GM19468 (cell line): ENCODE measurements at regions not wholly inside any gene's neighbourhood (a gene's known extent, or its start where the extent isn't known, plus 50 kb on each side); places are given as distances from the start of the nearest gene placed in this dataset.
"Not testable (repeated sequence)": the region's sequence is repeated elsewhere in the genome, so short reads cannot be mapped to it uniquely, and the experiment has no call there.

Experiments
- ATAC-seq: cut with Tn5 transposase; IDR thresholded peaks from one replicate; pipeline ENCODE4 v1.9.1; 2021; ENCODE audit warnings: mild to moderate bottlenecking, moderate library complexity, moderate number of reproducible peaks; ENCODE audit not compliant: unreplicated experiment; ENCODE audit errors: extremely low read depth

- ATAC-seq, result not testable (repeated sequence)
Measured at GRCh38 chr2:89855752-89856151, 1164.3 kb downstream of the RPIA start.

DNA sequence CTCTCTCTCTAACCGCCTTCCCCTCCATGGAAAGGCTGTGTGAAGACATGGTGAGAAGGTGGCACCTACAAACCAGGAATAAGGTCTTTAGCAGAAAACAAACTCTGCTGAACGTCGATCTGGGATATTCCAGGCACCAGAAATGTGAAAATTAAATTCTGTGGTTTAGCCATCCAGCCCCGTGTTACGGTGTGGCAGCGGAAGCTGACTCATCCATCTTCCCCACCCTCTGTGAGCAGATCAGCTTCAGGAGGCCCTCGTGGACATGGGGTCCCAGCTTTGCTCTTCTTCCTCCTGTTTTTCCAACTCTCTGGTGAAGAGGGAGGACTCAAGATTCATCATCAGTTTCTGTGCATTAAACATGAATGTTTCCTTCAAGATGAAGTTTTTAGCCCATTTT is 1164.8 kb downstream of the RPIA start:
- ATAC-seq, result not testable (repeated sequence)

DNA sequence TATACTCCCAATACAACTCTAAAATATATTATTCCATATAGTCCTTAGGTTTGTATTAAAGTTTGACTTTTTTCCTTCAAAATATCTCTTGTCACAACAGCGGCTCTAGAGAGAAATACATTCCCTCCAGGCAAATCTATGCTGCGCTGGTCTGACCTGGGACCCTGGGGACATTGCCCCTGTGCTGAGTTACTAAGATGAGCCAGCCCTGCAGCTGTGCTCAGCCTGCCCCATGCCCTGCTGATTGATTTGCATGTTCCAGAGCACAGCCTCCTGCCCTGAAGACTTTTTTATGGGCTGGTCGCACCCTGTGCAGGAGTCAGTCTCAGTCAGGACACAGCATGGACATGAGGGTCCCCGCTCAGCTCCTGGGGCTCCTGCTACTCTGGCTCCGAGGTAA is 1170.7 kb downstream of the RPIA start:
- ATAC-seq, result not testable (repeated sequence)

- ATAC-seq, result not testable (repeated sequence)
Measured at GRCh38 chr2:89863209-89863608, 1171.7 kb downstream of the RPIA start.

- not testable (repeated sequence) for ATAC-seq
Measured at GRCh38 chr2:89874810-89875595, 1183.5 kb downstream of the RPIA start.

DNA sequence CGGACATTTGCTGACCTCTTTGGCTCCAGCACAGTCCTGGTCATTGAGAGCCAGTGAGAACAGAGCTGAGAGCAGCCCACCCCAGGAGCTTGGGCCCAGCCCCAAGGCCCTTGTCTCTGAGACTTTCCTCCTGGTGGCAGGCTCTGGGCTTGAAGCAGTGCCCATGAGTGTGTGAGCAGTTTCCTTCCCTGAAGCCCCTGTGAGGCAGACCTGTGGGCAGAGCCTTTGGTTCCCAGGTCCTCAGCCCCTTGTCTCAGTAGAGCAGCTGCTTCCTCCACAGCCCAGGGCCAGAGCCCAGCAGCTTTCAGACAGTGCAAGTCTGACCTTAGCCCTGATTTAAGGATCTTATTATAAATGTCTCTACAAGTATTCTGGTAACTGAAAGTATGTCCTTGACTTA is 1185.0 kb downstream of the RPIA start:
- ATAC-seq, result not testable (repeated sequence)

DNA sequence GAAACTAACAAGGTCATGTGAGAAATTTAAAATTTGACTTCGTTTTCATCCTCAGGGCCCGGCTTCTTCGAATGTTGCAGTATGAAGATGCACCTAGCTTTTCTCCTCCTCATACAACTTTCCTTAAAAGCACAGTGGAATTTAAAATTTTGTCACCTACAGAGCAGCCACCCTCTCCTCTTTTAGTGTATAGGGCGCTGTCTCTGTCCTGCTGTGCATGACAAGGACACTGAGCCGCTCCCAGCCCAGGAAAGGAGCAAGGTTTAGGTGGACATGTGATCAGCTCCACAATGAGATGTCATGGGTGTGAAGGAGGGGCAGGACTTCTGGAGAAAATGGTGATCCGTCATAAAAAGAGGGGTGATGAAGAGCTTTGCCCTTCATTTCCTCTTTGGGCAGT is 1185.4 kb downstream of the RPIA start:
- not testable (repeated sequence) for ATAC-seq

- ATAC-seq, result not testable (repeated sequence)
Measured at GRCh38 chr2:89882880-89883279, 1191.4 kb downstream of the RPIA start.

DNA sequence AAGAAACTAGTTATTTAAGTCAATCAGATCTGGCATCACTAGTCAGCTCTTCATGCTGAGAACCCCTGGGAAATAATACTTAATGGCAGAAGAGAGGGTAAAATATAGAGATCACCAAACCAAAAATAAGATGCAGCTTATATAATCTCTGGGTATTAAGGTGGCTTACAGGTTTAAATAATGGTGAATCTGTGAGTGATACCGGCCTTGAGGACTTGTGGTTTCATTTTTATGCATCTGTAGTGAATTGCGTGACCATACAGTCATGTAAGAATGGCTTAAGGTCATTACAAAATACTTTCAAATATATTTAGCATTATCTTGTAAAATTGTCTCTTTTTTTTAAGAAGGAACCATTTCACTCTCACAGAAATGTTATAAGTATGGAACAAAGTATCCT is 1192.2 kb downstream of the RPIA start:
- ATAC-seq, result not testable (repeated sequence)

DNA sequence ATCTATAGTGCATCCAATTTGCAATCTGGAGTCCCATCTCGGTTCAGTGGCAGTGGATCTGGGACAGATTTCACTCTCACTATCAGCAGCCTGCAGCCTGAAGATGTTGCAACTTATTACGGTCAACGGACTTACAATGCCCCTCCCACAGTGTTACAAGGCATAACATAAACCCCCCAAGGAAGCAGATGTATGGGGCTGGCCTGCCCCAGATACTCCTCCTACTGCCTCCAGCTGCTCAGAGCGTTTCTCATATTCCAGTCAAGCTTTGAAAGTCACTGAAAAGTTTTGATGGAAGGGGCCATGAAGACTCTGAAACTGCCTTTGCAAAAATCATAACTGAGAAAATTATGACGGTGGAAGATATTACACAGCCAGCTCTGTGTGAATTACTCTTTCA is 1193.6 kb downstream of the RPIA start:
- not testable (repeated sequence) for ATAC-seq

DNA sequence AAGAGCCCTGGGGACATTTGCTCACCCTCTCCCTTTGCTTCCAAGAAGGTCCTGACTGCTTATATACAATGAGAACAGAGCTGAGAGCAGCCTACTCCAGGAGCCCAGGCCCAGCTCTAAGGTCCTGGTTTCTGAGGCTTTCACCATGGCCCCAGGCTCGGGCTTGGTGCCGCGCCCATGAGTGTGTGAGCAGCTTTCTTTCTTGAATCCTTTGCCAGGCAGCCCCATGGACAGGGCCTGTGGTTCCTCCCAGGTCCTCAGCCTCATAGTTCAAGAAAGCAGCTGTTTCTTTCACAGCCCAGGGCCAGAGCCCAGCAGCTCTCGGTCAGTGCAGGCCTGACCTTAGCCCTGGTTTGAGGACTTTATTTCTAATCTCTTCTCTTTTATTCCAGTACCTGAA is 1197.2 kb downstream of the RPIA start:
- ATAC-seq, result not testable (repeated sequence)

DNA sequence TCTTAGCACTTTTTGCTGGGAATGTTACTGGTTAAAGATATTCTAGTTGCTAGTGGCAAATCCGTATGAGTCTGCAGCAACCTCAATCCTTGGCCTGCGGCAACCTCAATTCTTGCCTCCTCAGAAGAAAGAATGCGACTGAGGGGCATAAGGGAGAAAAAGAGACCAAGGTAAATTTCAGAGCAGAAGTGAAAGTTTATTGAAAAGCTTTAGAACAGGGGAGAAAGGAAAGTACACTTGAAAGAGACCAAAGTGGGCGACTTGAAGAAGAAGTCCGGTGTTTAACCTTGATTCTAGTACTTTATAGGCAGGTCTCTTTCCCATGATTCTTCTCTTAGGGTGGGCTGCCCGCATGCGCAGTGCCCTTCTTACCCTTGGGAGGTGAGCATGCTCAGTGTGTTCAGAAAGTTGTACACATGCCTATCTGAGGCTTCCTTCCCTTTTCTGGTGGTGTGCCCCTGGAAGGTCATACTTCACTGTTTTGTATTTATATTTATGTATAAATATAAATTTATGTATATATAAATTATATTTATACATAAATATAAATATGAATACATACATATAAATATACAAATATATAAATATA is 1198.8 kb downstream of the RPIA start:
- not testable (repeated sequence) for ATAC-seq

DNA sequence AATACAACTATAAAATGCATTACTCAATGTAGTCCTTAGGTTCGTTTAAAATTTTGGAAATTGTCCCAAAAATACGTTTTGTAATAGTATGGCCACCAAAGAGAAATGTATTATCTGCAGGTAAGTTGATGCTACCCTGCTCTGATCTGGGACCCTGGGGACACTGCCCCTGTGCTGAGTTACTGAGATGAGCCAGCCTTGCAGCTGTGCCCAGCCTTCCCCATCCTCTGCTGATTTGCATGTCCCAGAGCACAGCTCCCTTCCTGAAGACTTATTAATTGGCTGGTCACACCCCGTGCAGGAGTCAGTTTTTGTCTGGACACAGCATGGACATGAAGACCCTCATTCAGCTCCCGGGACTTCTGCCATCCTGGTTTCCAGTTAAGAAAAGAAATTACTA is 1203.5 kb downstream of the RPIA start:
- not testable (repeated sequence) for ATAC-seq

- ATAC-seq, result not testable (repeated sequence)
Measured at GRCh38 chr2:89895629-89896028, 1204.2 kb downstream of the RPIA start.

- not testable (repeated sequence) for ATAC-seq
Measured at GRCh38 chr2:89927018-89927417, 1235.5 kb downstream of the RPIA start.

DNA sequence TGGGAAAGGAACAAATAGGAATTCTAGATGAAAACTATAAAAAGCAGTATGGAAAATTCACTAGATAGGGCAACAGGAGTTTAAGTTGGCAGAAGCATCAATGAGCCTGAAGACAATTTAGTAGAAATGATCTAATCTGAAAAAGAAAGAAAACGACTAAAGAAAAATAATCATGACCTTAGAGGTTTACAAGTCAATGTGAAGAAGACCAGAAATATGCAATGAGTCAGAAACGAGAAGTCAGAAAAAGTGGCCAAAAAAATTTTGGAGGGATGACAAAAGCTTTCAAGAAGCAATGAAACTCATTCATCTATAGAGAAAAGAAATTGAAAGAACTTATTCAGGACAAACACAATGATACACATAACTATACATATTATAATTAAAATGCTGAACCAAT is 1244.0 kb downstream of the RPIA start:
- not testable (repeated sequence) for ATAC-seq

GRCh38 chr2:89936011-89936410 is 1244.5 kb downstream of the RPIA start:
- not testable (repeated sequence) for ATAC-seq

DNA sequence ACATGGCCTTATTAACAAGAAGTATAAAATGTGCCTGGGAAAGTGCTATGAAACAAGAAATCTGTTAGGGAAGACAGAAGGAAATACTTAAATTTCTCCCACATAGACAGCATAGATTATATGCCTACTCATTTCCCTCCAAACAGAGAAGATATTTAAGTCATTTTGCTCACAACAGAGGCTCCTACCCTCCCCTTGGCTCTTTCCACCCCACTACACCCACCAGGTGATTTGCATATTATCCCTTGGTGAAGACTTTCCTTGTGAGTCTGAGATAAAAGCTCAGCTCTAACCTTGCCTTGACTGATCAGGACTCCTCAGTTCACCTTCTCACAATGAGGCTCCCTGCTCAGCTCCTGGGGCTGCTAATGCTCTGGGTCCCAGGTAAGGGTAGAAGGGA is 1245.1 kb downstream of the RPIA start:
- not testable (repeated sequence) for ATAC-seq

DNA sequence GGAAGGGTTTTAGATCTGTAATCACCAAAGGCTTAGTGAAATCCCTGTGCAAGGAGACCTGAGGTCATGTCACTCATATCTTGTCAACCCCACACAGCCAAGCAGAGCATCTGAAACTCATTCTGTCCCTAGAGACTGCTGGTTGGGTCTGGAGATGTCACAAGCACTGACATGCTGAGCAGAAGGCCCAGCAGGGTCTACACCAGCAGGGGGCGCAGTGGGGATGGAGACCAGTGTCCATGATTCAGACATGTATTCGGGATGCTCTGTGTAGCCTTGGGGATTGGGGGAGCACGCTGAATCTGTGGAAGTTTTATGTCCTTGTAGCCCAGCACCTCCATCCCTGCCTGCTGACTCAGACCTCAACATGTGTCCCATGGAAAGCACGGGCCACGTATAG is 1247.3 kb downstream of the RPIA start:
- peak; percentile 89 for ATAC-seq

- not testable (repeated sequence) for ATAC-seq
Measured at GRCh38 chr2:89944267-89944666, 1252.8 kb downstream of the RPIA start.

DNA sequence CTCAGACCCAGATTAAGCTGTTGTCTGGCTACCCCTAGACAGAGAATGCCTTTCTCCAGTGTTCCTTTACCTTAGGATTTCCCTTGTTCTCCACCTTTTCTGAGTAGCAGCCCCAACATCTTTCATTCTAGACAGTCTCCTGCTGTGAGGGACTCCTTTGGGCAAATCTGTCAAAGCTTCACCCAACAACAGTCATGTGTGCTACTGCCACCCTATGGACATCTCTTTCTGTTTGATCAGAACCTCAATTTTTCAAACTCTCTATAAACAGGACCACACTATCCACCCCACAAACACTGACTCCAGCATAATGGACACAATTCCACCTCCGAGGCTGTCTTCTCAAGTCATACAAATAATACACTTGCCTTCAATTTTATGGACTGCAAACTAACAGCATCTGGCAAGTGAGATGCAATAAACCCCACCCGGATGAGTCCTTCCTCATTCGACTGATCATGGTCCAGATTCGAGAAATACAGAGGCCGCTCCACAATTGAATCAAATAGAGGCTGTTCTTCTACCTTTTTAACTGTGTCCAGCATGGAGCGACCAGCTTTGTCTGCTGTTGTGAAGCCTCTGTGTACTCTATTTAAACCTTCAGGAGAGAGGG is 1253.6 kb downstream of the RPIA start:
- ATAC-seq, result not testable (repeated sequence)
